CD14-positive monocyte (primary cell): ENCODE measurements at regions not wholly inside any gene's neighbourhood (a gene's known extent, or its start where the extent isn't known, plus 50 kb on each side); places are given as distances from the start of the nearest gene placed in this dataset.

Experiments used
- DNase-seq, 3 donors: peaks; one replicate each; pipeline ENCODE4 v3.0.0-alpha.2; 2011 to 2022
- H2AFZ ChIP-seq: 2 replicates; pipeline ENCODE4 v1.6.0; 2012; ENCODE audit warnings: mild to moderate bottlenecking, low read depth, low read length, inconsistent platforms; ENCODE audit not compliant: insufficient read depth, poor library complexity, severe bottlenecking
- H3K27ac ChIP-seq, 2 donors: 1 replicate in 1 of 2; 2 replicates in 1 of 2; pipeline ENCODE4 v1.5.1; 2012 to 2013; ENCODE audit warnings: low read length in 2 of 2, control low read depth in 1 of 2, inconsistent platforms in 1 of 2, low read depth in 1 of 2, mild to moderate bottlenecking in 1 of 2
- H3K27me3 ChIP-seq, 2 donors: one replicate each; pipeline versions ENCODE4 v1.6.0 to v1.6.1; 2011 to 2013; ENCODE audit warnings: low read length in 2 of 2; ENCODE audit not compliant: control insufficient read depth in 2 of 2, insufficient read depth in 2 of 2
- H3K36me3 ChIP-seq, 2 donors: replicated peaks in 1 of 2; 1 replicate in 1 of 2; 2 replicates in 1 of 2; pipeline versions ENCODE4 v1.5.1 to v1.6.1; 2012 to 2013; ENCODE audit warnings: low read length in 2 of 2, control low read depth in 1 of 2, inconsistent platforms in 1 of 2, mild to moderate bottlenecking in 1 of 2; ENCODE audit not compliant: insufficient read depth in 2 of 2, control insufficient read depth in 1 of 2
- H3K4me1 ChIP-seq, 2 donors: 1 replicate in 1 of 2; 2 replicates in 1 of 2; pipeline versions ENCODE4 v1.5.1 to v1.6.1; 2012 to 2013; ENCODE audit warnings: low read length in 2 of 2, control low read depth in 1 of 2, inconsistent platforms in 1 of 2, mild to moderate bottlenecking in 1 of 2, moderate library complexity in 1 of 2; ENCODE audit not compliant: insufficient read depth in 2 of 2, control insufficient read depth in 1 of 2
- H3K4me2 ChIP-seq: replicated peaks from 2 replicates; pipeline ENCODE3; 2012; ENCODE audit warnings: low read length, moderate library complexity, mild to moderate bottlenecking; ENCODE audit not compliant: poor library complexity, severe bottlenecking; ENCODE audit errors: extremely low read depth
- H3K4me3 ChIP-seq, 3 experiments: fragments of 200-600 bp in 1 of 3; sonication (generic) in 1 of 3; replicated peaks in 1 of 3; 1 replicate in 2 of 3; 2 replicates in 1 of 3; pipeline ENCODE4 v1.5.1; 2011 to 2013; ENCODE audit warnings: low read length in 3 of 3, mild to moderate bottlenecking in 3 of 3, control low read depth in 2 of 3, low read depth in 2 of 3, inconsistent platforms in 1 of 3, moderate library complexity in 1 of 3
- H3K79me2 ChIP-seq: 2 replicates; pipeline ENCODE4 v1.6.0; 2012; ENCODE audit warnings: mild to moderate bottlenecking, control low read depth, inconsistent platforms, low read length, moderate library complexity; ENCODE audit not compliant: insufficient read depth
- H3K9ac ChIP-seq: 2 replicates; pipeline ENCODE4 v1.6.0; 2017; ENCODE audit warnings: low read length, mild to moderate bottlenecking; ENCODE audit not compliant: insufficient read depth, poor library complexity, severe bottlenecking
- H3K9me3 ChIP-seq, 2 donors: replicated peaks in 1 of 2; 1 replicate in 1 of 2; 2 replicates in 1 of 2; pipeline versions ENCODE4 v1.5.1 to v1.6.1; 2012 to 2013; ENCODE audit warnings: low read length in 2 of 2, control low read depth in 1 of 2; ENCODE audit not compliant: control insufficient read depth in 1 of 2, insufficient read depth in 1 of 2
- H4K20me1 ChIP-seq: 2 replicates; pipeline ENCODE4 v1.6.0; 2012; ENCODE audit warnings: mild to moderate bottlenecking, low read length, control low read depth, moderate library complexity; ENCODE audit not compliant: insufficient read depth
- H3K27ac Mint-ChIP-seq, 7 donors: one replicate each; pipeline ENCODE4 v1.8.0; 2020; ENCODE audit warnings: mild to moderate bottlenecking in 7 of 7, mixed read lengths in 7 of 7, moderate library complexity in 6 of 7, inconsistent platforms in 2 of 7
- H3K27me3 Mint-ChIP-seq, 3 donors: one replicate each; pipeline ENCODE4 v1.8.0; 2021 to 2022; ENCODE audit warnings: low read depth in 3 of 3, mild to moderate bottlenecking in 3 of 3, mixed read lengths in 3 of 3, moderate library complexity in 3 of 3, inconsistent platforms in 1 of 3
- H3K36me3 Mint-ChIP-seq, 2 donors: one replicate each; pipeline ENCODE4 v1.8.0; 2020; ENCODE audit warnings: mixed read lengths in 2 of 2, inconsistent platforms in 1 of 2, mild to moderate bottlenecking in 1 of 2
- H3K4me1 Mint-ChIP-seq: one replicate; pipeline ENCODE4 v1.8.0; 2020; ENCODE audit warnings: mild to moderate bottlenecking, mixed read lengths
- H3K4me3 Mint-ChIP-seq, 2 donors: one replicate each; pipeline ENCODE4 v1.8.0; 2020; ENCODE audit warnings: mild to moderate bottlenecking in 2 of 2, mixed read lengths in 2 of 2, moderate library complexity in 1 of 2
- H3K9me3 Mint-ChIP-seq, 7 donors: one replicate each; pipeline ENCODE4 v1.8.0; 2020 to 2022; ENCODE audit warnings: mixed read lengths in 7 of 7, mild to moderate bottlenecking in 6 of 7, moderate library complexity in 6 of 7, inconsistent platforms in 2 of 7
- WGBS: methylation state at CpG from one replicate; pipeline ENCODE4 v1.1.5; 2013; ENCODE audit warnings: missing lambda C conversion rate; ENCODE audit not compliant: insufficient coverage; 5-methylcytosine and 5-hydroxymethylcytosine counted together
- intact Hi-C, 2 donors: fragments of 100-400 bp; cut with micrococcal nuclease; formaldehyde crosslinking; loops; one replicate each; pipeline versions ENCODE4 v1.15.0 to v1.15.1; 2023
- TF ChIP-seq, protein P1 (sequence below): fragments of 200-600 bp; IDR thresholded peaks from one replicate; pipeline ENCODE4 v1.8.0; 2022; ENCODE audit warnings: antibody characterized with exemption, mild to moderate bottlenecking

GRCh38 chr20:58006346-58007316 lies 221.8 kb downstream of the ANKRD60 start:
- Histone ChIP-seq H4K20me1 (no peaks in the 10 kb centered on the region), H3K4me3 (no peak overlapping the region), H3K9me3 (peaks cover 0 to 5% of the 10 kb centered on the region in 2 donors), H3K4me2 (no peak overlapping the region), H3K27ac (no peak overlapping the region), H2AFZ (peak overlapping the region; percentile 37), H3K79me2 (no peaks in the 10 kb centered on the region), H3K27me3 (no peaks in the 10 kb centered on the region), H3K36me3 (no peaks in the 10 kb centered on the region), H3K4me1 (no peaks in the 10 kb centered on the region), H3K9ac (no peak overlapping the region)
- H3K36me3 Mint-ChIP-seq: no peaks in the 10 kb centered on the region
- H3K27ac Mint-ChIP-seq: peak overlapping the region in 1 of 7 donors; percentile 12
- TF ChIP-seq, protein P1, sequence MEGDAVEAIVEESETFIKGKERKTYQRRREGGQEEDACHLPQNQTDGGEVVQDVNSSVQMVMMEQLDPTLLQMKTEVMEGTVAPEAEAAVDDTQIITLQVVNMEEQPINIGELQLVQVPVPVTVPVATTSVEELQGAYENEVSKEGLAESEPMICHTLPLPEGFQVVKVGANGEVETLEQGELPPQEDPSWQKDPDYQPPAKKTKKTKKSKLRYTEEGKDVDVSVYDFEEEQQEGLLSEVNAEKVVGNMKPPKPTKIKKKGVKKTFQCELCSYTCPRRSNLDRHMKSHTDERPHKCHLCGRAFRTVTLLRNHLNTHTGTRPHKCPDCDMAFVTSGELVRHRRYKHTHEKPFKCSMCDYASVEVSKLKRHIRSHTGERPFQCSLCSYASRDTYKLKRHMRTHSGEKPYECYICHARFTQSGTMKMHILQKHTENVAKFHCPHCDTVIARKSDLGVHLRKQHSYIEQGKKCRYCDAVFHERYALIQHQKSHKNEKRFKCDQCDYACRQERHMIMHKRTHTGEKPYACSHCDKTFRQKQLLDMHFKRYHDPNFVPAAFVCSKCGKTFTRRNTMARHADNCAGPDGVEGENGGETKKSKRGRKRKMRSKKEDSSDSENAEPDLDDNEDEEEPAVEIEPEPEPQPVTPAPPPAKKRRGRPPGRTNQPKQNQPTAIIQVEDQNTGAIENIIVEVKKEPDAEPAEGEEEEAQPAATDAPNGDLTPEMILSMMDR: no peak
- peaks cover 4 to 6% (median 5%) of the 10 kb centered on the region in 3 donors for H3K27me3 Mint-ChIP-seq
- peaks cover 13% of the 10 kb centered on the region for H3K4me1 Mint-ChIP-seq
- no peak overlapping the region for H3K4me3 Mint-ChIP-seq
- WGBS: 44% methylated on average over 7 of the region's 11 CpGs
- intact Hi-C loops: no loop called here
- DNase-seq: no peak
- H3K9me3 Mint-ChIP-seq: peaks cover 0 to 3% (median 0%) of the 10 kb centered on the region in 7 donors

GRCh38 chr20:58005581-58006345 lies 222.7 kb downstream of the ANKRD60 start:
- no peaks in the 10 kb centered on the region for H3K27me3 ChIP-seq
- no peak overlapping the region for H3K27ac ChIP-seq
- DNase-seq: no peak
- no peak overlapping the region for H3K4me3 ChIP-seq
- intact Hi-C loops: no loop called here
- no peak overlapping the region for H3K4me2 ChIP-seq
- Mint-ChIP-seq H3K9me3 (peaks cover 0 to 3% (median 0%) of the 10 kb centered on the region in 7 donors), H3K36me3 (no peaks in the 10 kb centered on the region), H3K4me1 (peaks cover 14% of the 10 kb centered on the region), H3K27ac (peak overlapping the region in 1 of 7 donors; percentile 12), H3K27me3 (peaks cover 4 to 5% (median 5%) of the 10 kb centered on the region in 3 donors), H3K4me3 (no peak overlapping the region)
- TF ChIP-seq, protein P1: no peak
- peaks cover 2% of the 10 kb centered on the region in 2 donors for H3K4me1 ChIP-seq
- no peak overlapping the region for H3K9ac ChIP-seq
- H3K9me3 ChIP-seq: peaks cover 0 to 5% of the 10 kb centered on the region in 2 donors
- H3K79me2 ChIP-seq: no peaks in the 10 kb centered on the region
- H3K36me3 ChIP-seq: no peaks in the 10 kb centered on the region
- no peak overlapping the region for H2AFZ ChIP-seq
- 70% methylated on average over 5 of the region's 8 CpGs for WGBS
- H4K20me1 ChIP-seq: no peaks in the 10 kb centered on the region
